ENCODE measurements at regions not wholly inside any gene's neighbourhood (a gene's known extent, or its start where the extent isn't known, plus 50 kb on each side); places are given as distances from the start of the nearest gene placed in this dataset.
"Not testable (repeated sequence)": the region's sequence is repeated elsewhere in the genome, so short reads cannot be mapped to it uniquely, and the experiment has no call there.

DNA sequence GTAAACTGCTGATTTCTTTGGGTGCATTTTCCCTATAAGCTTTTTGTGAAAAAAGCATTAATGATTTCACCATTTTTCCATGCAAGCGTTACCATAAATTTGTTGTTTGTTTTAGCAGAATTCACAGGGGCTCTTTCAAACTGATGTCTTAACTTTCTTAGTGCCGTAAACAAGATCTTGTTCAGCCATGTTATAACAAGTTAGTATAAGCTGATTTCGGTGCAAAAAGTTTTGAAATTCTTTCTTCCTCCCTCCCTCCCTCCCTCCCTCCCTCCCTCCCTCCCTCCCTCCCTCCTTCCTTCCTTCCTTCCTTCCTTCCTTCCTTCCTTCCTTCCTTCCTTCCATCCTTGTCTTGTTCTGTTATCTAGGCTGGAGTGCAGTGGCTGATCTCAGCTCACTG lies 71.7 kb upstream of the CHORDC1 start:
- DNase-seq (ENCODE audit: low read depth), result no peak

DNA sequence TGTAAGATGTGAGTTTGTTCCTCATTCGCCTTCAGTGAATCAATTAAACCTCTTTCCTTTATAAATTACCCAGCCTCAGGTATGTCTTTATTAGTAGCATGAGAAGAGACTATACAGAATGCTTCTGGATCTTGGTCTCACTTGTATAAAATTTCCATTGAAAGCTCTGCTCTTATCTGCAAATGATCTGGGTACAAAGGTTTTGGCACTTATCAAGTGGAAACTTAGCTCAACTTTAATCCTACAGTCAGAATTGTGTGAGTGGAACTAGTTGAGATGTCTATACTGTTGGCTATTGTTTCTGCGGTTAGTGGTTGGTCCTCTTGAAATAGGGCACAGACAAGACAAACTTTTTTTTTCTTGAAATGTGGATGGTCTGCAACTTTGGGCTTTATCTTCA lies 71.2 kb upstream of the CHORDC1 start:
- DNase-seq (ENCODE audit: low read depth), result no peak

DNA sequence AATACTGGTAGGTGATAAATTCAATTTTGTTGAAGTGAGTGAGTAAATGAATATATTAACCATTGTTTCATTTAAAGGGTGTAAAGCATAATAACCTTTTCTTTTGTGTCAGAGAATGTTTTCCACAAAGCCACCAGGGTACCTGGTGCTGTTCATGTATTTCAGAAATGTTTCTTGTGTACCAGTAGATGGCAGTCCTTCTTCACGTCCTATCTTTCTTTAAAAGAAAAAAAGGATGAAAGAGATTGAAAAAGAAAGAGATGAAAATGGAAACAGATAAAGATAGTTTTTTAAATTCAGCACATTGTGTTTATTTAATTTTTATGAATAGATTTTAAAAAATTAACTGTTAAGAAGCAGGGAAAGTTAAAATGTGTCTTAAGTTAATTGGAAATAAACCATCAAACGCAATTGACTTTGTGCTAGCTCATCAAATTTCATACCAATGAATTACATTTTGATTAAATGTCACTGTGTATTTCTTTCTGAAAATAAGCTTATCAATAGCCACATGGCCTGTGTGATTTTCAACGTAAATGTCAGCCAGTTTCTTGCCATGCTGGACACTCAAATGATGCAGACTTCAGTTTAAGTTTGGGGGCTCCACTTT lies 65.5 kb upstream of the CHORDC1 start:
- DNase-seq (ENCODE audit: low read depth), result no peak

DNA sequence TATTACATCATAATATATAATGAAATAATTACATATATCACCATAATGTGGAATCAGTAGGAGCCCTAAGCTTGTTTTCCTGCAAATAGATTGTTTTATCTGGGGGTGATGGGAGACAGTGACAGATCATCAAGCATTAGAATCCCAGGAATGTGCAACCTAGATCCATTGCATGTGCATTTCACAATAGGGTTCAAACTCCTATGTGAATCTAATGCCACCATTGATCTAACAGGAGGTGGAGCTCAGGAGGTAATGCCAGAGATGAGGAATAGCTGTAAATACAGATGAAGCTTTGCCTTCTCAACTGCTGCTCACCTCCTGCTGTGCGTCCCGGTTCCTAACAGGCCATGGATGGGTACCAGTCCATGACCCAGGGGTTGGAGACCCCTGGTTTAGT lies 63.8 kb upstream of the CHORDC1 start:
- DNase-seq (ENCODE audit: low read depth), result no peak

DNA sequence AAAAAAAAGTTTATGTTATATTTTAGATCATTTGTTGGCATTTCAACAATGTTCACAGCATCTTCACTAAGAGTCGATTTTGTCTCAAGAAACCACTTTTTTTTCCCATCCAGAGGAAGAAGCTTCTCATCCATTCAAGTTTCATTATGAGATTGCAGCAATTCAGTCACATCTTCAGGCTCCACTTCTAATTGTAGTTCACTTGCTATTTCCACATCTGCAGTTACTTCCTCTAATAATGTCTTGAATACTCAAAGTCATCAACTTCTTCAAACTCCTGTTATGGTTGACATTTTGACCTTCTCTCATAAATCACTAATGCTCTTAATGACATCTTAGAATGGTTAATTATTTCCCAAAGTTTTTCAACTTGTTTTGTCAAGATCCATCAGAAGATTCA lies 61.3 kb upstream of the CHORDC1 start:
- no peak for DNase-seq (ENCODE audit: low read depth)

DNA sequence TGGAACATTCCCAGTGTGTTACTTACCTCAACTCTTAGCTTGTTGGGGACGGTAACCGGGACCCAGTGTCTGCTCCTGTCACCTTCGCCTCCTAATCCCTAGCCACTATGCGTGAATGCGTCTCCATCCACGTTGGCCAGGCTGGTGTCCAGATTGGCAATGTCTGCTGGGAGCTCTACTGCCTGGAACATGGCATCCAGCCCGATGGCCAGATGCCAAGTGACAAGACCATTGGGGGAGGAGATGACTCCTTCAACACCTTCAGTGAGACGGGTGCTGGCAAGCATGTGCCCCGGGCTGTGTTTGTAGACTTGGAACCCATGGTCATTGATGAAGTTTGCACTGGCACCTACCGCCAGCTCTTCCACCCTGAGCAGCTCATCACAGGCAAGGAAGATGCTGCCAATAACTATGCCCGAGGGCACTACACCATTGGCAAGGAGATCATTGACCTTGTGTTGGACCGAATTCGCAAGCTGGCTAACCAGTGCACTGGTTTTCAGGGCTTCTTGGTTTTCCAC lies 59.8 kb upstream of the CHORDC1 start:
- not testable (repeated sequence) for DNase-seq (ENCODE audit: low read depth)

DNA sequence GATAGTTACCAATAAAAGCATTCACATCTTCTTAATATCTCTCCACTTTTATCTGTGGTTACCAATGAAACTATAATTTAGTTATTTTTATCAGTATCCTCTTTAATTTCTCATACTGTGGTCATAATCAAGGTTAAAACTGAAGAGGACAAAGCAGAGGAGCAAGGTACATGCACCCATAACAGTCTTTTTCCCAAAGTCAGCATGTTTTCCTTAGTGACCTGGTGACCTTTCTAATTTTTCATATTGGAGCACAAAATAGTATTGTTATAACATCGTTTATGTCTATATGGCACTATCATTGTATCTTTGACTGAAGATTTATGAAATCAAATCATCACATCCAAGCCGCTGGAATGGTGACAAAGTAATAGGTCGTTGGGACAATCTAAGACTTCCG lies 51.5 kb upstream of the CHORDC1 start:
- no peak for DNase-seq (ENCODE audit: low read depth)
